Fibroblast of lung (primary cell): ENCODE measurements at regions not wholly inside any gene's neighbourhood (a gene's known extent, or its start where the extent isn't known, plus 50 kb on each side); places are given as distances from the start of the nearest gene placed in this dataset.

Experiments used
- EZH2 ChIP-seq: IDR thresholded peaks from 2 replicates; pipeline ENCODE4 v1.5.1; 2012; ENCODE audit warnings: low read length, control low read depth, mild to moderate bottlenecking; ENCODE audit errors: missing control alignments
- TF ChIP-seq, protein P1 (sequence below), 2 donors: IDR thresholded peaks in 1 of 2; conservative IDR thresholded peaks in 1 of 2; 1 replicate in 1 of 2; 2 replicates in 1 of 2; pipeline ENCODE4 v1.5.1; 2011 to 2012; ENCODE audit warnings: low read length in 2 of 2, control low read depth in 1 of 2, inconsistent platforms in 1 of 2, low read depth in 1 of 2, mild to moderate bottlenecking in 1 of 2

- TF ChIP-seq, protein P1, sequence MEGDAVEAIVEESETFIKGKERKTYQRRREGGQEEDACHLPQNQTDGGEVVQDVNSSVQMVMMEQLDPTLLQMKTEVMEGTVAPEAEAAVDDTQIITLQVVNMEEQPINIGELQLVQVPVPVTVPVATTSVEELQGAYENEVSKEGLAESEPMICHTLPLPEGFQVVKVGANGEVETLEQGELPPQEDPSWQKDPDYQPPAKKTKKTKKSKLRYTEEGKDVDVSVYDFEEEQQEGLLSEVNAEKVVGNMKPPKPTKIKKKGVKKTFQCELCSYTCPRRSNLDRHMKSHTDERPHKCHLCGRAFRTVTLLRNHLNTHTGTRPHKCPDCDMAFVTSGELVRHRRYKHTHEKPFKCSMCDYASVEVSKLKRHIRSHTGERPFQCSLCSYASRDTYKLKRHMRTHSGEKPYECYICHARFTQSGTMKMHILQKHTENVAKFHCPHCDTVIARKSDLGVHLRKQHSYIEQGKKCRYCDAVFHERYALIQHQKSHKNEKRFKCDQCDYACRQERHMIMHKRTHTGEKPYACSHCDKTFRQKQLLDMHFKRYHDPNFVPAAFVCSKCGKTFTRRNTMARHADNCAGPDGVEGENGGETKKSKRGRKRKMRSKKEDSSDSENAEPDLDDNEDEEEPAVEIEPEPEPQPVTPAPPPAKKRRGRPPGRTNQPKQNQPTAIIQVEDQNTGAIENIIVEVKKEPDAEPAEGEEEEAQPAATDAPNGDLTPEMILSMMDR (conservative IDR thresholded peaks at IDR 0.05 in 1 of 2, IDR thresholded peaks at IDR 0.05 in 1 of 2; ENCODE audit: low read depth in 1 of 2, low read length in 2 of 2), result no peak
- TF ChIP-seq EZH2, result no peak
These were observed 509.4 kb upstream of the KLF4 start for GRCh38 chr9:107999011-107999410.
